RCC 7860 (cell line): ENCODE measurements at regions not wholly inside any gene's neighbourhood (a gene's known extent, or its start where the extent isn't known, plus 50 kb on each side); places are given as distances from the start of the nearest gene placed in this dataset.
"Not testable (repeated sequence)": the region's sequence is repeated elsewhere in the genome, so short reads cannot be mapped to it uniquely, and the experiment has no call there.

ENCODE experiments used
- DNase-seq: peaks from one replicate; pipeline ENCODE4 v3.0.0-alpha.2; 2015; ENCODE audit warnings: low spot score
- FAIRE-seq: peaks from 2 replicates; lab custom pipeline; 2012; peaks lifted over from hg19 to GRCh38; lab: Jason Lieb, UNC

DNA sequence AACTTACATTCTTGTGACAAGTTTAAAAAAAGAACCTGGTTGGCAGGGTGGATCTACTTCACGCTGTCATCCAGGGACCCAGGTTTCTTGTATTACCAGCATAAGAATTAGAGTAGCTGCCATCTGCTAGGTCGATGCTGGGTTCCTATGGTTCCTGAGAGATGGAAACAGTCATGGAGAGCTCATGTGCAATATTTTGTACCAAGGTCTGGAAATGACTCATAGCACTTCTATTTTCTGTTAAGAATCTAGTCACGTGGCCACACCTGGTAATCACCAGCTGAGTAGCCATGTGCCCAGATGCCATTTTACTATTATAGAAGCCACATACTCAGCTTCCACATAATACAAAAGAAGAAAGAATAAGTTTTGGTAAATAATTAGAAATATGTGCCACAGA, 171.3 kb downstream of the CD83 start:
- DNase-seq, result peak; percentile 31

DNA sequence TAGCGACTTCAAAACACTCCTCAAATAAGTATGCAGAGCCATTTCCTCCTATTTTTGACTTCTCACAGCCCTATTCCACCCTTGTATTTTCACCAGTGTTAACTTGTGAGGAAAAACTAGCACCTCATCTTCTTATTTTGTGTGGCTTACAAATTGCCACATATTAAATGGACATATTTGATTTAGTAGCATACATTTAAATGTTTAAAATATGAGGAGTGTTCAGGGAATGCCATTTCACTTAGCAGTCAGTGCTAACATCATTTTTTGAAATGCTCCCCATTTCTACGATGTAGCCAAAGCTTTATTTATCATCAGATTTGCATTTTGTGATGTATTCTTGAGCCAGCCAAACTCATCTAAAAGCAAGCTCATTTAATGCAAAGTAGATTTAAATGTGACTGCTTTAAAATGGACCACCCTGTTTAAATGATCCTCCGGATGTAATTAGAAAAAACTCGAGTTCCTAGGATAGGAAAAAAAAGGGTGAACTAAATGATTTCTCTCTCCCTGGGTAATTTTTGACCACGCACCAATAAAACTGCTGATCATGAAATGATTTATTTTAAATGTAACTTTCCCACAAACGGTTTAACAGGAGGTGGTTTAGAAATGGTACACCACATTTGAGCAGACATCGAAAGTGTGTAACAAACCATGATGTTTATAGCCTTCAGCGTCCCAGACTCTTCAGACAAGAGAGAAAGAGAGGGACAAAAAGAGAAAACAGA, 172.6 kb downstream of the CD83 start:
- FAIRE-seq, result no peak
- DNase-seq, result no peak

More for the DNA sequence above, 171.3 kb downstream of the CD83 start:
- no peak for FAIRE-seq

DNA sequence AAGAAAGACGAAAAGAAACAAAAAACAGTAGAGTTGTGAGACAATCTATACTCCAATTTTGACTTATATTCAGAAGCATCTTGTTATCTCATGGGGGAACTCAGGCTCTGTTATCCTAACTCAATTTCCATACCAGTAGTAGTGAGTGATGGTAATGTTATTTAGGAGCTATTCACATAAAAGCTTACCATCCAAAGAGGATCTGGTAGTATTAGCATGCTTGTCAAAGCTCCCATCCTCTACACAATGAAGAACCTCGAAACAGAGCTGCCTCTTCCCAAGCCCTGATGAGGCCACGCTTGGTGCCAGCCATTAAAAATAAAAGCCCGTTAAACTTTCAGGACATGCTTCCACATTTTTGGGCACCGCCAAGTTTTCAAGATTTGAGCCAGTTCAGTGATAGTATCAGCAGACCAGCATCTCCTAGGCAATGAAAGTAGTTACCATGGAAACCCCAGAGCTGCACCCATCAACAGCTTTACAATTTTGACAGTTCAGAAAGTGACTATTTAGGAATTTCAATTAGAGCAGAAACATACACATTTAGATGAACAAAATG, 173.3 kb downstream of the CD83 start:
- no peak for DNase-seq
- no peak for FAIRE-seq

DNA sequence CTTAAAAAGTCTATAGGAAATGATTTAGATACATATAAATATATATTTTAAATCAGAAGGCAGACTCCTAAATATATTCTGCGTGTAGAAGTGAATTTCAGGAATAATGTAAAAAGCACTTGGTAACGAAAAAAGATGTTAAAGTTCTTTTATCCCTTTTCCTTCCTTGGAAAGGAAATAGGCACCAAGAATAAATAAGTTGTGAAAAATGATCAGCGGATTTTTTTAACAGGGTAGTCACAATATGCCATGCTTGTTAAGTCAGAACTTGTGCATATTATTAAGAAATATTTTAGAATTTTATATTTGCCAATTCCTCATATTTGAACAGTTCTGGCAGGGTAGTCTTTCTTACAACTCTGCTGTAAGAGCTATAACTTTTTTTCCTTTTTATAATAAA, 173.8 kb downstream of the CD83 start:
- no peak for FAIRE-seq
- no peak for DNase-seq

DNA sequence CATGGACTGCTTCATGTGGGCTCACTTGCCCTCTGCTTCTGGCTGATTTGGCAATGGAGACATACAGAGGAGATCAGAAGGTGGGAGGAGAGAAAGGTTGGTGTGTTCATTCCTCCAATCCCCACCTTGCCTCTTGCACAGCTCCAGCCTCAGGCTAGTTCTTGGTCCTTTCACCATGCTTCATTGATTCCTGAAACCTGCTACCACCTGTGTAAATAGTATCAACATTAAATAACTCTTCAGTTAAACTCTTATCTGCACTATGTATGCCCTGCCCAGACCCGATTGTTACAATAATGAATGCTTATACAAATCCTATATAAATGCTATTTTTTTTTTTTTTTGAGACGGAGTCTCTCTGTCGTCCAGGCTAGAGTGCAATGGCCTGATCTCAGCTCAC, 174.5 kb downstream of the CD83 start:
- FAIRE-seq (no peak), DNase-seq (no peak)

DNA sequence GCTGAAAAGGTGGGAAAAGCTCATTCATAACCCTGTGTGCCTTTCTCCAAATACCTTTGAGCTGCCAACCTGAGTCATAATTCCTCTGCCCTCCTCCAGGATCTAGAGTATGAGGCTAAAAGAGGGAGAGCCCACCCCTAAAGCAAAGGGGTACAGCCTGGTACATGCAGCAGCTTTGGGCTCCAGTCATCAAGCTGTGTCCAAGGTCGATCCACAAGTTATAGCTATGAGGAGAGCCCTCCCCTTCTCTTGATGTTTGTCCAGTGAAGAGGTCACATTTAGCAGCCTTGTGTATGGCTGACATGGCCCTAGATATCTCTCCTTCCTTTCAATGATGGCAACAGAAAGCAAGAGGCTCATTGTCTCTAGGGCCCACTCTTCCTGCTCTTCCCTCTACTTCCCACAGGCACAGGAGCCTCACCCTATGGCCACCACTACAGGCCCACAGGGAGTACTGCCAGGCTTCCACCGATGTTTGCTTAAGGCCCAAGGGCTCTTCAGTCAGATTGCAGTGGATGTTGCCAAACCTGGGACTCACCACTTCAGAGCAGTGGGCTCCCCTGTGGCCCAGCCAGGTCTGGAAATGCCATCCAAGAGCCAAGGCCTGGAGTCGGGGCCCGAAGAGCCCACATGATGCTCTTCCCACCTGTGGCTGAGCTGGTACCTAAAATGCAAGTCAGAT, 176.8 kb downstream of the CD83 start:
- FAIRE-seq (no peak), DNase-seq (no peak)

DNA sequence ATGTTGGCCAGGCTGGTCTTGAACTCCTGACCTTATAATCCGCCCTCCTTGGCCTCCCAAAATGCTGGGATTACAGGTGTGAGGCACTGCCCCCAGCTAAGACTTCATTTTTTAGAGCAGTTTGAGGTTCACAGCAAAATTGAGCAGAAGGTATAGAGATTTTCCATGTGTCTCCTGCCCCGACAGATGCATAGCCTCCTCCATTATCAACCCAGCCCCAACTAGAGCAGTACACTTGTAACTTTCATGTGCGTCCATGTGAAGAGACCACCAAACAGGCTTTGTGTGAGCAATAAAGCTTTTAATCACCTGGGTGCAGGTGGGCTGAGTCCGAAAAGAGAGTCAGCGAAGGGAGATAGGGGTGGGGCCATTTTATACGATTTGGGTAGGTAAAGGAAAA, 179.1 kb downstream of the CD83 start:
- DNase-seq, FAIRE-seq: not testable (repeated sequence)

DNA sequence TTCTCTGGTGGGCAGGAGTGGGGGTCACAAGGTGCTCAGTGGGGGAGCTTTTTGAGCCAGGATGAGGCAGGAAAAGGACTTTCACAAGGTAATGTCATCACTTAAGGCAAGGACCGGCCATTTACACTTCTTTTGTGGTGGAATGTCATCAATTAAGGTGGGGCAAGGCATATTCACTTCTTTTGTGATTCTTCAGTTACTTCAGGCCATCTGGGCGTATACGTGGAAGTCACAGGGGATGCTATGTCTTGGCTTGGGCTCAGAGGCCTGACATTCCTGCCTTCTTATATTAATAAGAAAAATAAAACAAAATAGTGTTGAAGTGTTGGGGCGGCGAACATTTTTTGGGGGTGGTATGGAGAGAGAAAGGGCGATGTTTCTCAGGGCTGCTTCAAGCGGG, 179.5 kb downstream of the CD83 start:
- not testable (repeated sequence) for FAIRE-seq, DNase-seq

DNA sequence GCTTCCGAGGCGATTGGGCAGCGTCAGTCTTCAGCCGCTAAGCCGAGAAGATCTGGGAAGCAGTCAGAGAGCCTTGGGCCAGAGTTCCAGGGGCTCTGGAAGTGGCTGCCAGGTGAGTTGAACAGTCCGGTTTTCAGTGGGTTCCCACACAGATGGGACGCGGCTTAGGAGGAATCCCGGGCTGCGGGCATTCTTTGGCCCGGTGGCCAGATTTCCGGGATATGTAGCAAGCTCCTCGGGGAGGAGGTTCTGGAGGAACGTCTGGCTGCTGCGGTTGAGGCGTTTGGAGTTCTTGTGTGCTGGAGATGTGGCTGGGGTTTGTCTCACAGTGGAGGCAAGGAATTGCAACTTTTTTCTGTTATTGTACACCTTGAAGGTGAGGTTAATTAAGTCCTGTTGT, 182.6 kb downstream of the CD83 start:
- not testable (repeated sequence) for FAIRE-seq, DNase-seq

DNA sequence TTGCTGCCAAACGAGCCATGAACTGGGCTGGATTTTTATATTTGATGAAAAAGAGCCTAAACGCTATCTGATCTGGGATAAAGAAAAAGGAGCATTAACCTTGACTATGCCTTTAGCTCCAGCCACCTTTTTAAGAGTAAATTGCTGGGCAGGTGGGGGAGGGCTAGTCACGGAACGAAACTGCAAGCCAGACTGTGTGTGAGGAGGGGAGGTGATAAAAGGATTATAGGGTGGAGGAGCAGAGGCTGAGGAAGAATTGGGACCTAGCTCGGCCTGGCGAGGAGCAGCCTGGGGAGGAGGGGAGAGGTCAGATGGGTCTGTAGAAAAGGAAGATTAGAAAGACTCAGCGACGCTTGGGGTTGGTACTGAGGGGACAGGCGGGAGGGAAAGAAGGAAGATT, 183.1 kb downstream of the CD83 start:
- not testable (repeated sequence) for DNase-seq, FAIRE-seq

DNA sequence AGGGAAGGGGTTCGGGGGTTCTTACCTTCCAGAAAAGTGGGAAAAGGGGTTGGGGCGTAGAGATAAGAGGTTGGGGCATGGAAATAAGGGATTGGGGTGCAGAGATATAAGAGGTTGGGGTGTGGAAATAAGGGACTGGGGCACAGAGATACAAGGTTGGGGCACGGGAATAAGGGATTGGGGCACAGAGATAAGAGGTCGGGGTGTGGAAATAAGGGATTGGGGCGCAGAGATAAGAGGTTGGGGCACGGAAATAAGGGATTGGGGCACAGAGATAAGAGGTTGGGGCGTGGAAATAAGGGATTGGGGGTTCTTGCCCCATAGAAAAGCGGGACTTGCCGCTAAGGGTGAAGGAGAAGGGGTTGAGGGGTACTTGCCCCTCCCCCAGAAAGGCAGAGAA, 183.9 kb downstream of the CD83 start:
- FAIRE-seq, DNase-seq: not testable (repeated sequence)

DNA sequence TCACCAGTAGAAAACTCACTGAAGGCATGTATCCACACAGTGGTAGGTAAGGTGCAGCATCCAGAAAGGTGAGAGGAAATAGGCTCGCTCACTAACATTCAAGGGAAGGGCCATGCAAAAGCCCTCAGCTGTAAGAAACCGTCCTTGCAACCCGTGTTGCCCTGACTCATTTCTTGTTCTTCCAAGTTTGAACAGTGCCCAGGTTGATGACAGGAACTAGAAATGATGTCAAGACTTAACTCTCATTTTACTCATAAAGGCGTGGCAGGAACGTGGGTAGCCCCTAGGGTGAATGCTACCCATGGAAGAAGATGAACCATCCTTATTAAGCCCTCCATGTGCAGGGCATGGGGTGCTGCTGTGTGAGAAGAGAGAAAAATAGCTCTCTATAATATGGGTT, 187.6 kb downstream of the CD83 start:
- DNase-seq (no peak), FAIRE-seq (no peak)

DNA sequence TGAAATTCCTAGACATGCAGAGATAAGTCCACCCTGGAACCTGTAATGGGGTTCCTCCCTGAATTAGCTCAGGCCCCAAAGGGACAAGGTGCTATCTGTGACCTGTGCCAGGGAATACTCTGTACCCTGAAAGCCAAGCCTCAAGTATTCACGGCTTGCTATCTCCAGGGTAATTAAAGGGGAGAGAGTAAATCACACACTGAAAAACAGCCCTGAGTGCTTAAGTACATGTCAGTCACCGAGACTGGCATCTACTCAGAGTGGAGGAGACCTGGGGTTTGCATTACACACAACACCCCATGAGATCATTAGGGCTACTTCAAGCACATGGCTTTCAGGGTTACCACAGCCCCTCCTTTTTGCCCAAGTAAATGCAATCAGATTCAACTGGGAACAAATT, 188.1 kb downstream of the CD83 start:
- FAIRE-seq (no peak), DNase-seq (no peak)

DNA sequence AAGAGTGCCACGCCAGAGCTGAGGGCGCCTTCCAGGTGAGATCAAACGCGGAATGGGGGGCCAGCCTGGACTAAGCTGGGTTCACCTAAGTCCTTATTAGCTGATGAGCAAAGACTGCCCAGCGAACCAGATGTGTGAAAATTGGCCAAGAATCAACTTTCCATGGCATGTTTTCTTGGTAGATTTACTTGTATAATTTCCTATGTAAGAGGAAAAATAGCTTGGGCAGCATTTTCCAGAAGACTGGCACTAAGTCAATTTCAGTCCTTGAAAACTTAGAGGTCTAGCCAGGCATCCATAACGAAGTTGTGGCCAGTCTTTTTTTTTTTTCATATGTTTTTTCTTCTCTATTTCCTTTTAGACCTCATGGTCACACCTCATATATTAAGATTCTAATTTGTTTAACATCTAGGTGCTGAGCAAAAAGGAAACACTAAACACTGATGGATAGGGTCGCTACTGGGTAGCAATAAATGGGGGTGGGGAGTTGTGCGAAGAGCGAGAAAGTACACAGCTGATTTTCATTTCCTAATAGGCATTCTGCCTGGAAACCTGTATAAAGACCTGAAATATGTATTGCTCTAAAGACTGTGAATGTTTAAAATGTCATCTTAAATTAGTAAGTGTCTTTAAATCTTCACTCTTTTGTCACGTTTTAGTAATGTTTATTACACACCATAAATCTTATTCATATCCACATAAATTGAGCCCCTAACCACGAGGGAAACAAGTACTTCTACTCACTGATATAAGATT, 188.8 kb downstream of the CD83 start:
- FAIRE-seq (no peak), DNase-seq (no peak)

DNA sequence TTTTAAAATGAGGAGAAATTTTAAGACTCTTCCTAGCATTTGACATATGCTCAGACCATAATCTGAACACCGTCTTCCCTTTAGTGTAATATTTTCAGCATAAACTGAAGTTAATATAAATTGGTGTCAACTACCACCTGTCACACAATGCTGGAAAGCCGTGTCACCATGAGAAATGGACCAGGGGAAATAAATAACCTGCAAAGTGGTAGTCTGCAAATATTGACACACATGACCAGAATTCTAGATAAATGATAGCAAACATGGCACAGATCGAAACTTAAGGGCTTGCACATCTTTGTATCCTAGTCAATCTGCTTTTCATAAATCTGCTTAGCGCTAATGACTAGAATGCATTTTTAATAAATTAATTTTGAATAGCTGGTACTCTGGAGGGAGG, 191.9 kb downstream of the CD83 start:
- FAIRE-seq (no peak), DNase-seq (no peak)

DNA sequence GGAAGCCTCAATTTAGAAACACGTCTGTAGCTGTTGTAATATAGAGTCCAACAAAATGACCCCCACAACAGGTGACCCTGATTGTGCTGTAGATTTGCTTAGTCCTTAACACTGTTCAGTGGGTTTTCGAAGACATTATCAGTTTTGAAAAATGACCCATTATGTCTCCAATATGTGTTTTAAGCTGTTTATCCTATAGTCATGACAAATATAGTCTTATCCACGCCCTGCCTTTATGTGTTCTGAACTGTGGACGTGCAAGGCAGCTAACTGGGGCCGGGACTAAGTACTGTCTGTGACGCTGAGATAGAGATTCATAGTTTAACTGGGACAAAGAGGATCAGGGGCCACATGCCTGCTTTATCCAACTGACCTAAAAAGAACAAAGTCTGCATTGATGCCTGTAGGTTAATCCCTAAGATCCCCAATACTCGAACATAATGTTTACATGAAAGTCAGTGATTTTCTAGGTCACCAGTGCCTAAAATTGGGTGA, 192.4 kb downstream of the CD83 start:
- DNase-seq, result no peak

DNA sequence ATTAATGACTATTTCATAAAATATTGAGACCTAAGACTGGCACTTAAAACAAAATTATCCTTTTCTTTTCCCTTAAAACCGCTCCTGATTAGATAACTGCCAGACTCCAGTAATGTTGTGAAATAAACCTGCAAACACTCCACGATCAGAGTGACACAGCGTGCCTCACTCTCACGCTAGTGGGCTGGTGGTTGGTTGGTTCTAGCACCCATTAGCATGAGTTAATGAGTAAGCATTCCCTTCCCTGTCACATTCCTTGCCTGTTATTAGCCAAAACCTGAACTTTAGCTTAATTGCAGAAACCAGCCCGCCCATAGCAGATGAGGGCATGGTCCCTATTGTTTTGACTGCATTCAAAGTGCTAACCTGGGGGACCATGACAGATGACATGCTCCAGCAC, 193.4 kb downstream of the CD83 start:
- FAIRE-seq, result peak; percentile 14
- peak; percentile 9 for DNase-seq

More for the DNA sequence above, 192.4 kb downstream of the CD83 start:
- no peak for FAIRE-seq

DNA sequence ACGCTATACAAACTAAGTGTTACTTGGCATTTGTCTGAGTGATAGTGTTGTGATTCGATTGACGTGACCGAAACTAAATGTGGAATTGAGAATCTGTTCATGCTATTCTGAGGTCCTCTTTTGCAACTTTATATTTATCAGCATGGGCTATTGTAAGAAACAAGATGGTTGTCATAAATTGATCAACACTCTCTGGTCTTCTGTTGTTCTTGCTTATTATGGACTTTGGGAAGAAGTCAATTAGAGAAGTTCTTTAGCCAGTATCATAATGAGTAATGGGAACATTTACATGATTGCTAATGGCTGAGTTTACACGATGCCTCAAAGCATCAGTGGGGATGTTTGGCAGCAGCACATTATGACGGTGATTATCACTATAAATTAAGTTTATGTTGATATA, 195.0 kb downstream of the CD83 start:
- DNase-seq, result no peak
- no peak for FAIRE-seq

DNA sequence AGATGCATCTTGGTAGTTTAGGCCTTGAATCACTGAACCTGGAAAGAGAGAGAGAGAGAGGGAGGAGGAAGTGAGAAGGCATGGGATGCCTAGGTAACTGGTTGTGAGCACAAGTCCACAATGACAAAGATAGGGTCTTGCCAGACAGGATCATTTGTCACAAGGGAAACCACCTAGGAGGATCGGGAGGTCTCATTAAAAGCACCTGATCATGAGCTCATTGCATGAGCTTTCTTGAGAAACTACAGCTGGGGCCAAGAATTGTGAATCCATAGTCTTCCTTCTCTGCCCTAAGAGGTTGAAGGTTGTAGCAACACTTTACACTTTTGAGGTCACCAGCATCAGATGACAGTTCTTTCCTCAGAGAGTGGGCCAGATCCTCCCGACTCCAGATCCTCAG, 195.7 kb downstream of the CD83 start:
- no peak for FAIRE-seq
- no peak for DNase-seq

DNA sequence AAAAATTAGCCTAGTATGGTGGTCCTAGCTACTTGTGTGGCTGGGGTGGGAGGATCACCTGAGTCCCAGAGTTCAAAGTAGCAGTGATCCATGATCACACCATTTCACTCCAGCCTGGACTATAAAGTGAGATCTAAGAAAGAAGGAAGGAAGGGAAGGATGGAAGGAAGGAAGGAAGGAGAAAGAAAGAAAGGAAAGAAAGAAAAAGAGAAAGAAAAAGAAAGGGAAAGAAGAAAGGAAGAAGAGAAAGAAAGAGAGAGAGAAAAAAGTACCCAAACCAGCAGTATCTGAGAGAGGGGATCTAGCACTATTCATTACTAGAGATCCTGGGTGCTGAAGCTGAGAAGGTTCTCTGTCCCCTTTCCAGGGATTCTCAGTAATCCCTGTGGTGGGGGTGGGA, 197.8 kb downstream of the CD83 start:
- no peak for DNase-seq
- FAIRE-seq, result no peak

DNA sequence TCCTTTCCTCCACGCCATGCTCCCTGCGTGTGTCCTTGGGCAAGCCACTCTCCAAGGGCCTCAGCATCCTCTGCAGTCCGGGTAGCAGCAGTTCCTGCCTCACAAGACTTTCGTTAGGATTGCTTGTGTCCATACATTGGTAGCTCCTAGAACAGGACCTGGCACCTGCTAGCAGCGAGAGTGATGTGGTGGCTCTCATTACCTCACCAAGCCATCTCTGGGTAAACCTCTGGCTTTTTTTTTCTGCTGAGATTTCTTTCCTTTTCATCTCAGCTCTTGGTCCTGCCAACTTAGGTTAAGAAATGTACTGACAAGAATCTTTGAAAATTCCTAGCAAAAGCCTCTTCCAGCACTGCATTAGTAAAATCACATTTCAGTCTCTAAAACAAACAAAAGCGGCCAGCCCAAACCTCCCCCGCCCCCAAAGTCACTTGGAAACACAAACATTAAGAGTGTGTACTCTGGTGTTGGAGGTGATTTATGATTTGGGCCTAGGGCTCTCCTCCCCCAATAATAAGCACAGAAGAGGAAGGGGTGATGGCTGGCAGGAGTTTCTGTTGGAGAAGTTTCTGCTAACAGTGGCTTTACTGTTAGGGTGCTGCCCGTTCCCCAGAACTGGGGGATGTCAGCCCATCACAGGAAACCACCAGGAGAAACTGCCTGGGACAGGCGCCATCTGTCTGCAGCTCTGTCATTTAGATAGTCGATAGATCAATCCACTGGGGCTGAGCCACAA, 199.2 kb downstream of the CD83 start:
- DNase-seq (no peak), FAIRE-seq (no peak)
